NCI-H1092 (cell line): ENCODE measurements at regions not wholly inside any gene's neighbourhood (a gene's known extent, or its start where the extent isn't known, plus 50 kb on each side); places are given as distances from the start of the nearest gene placed in this dataset.
"Not testable (repeated sequence)": the region's sequence is repeated elsewhere in the genome, so short reads cannot be mapped to it uniquely, and the experiment has no call there.

Experiments used
- DNase-seq: peaks from one replicate; lab custom pipeline; 2025; lab: John Stamatoyannopoulos, UW

- DNase-seq: no peak
Measured at GRCh38 chr5:68024426-68024825, 191.1 kb upstream of the PIK3R1 start.

- no peak for DNase-seq
Measured at GRCh38 chr5:68021916-68022315, 193.6 kb upstream of the PIK3R1 start.

GRCh38 chr5:68021227-68021626 is 194.3 kb upstream of the PIK3R1 start:
- DNase-seq: no peak

GRCh38 chr5:68020461-68020969 is 195.0 kb upstream of the PIK3R1 start:
- DNase-seq: not testable (repeated sequence)

- no peak for DNase-seq
Measured at GRCh38 chr5:68015381-68016302, 199.9 kb upstream of the PIK3R1 start.

- DNase-seq: no peak
Measured at GRCh38 chr5:68012831-68013230, 202.7 kb upstream of the PIK3R1 start.

GRCh38 chr5:68012429-68012828 is 203.1 kb upstream of the PIK3R1 start:
- no peak for DNase-seq

GRCh38 chr5:68011801-68012200 is 203.8 kb upstream of the PIK3R1 start:
- DNase-seq: no peak

- DNase-seq: no peak
Measured at GRCh38 chr5:68011259-68011760, 204.2 kb upstream of the PIK3R1 start.

- DNase-seq: no peak
Measured at GRCh38 chr5:68010740-68011139, 204.8 kb upstream of the PIK3R1 start.

- DNase-seq: no peak
Measured at GRCh38 chr5:68007451-68007850, 208.1 kb upstream of the PIK3R1 start.

- DNase-seq: no peak
Measured at GRCh38 chr5:68002836-68003235, 212.7 kb upstream of the PIK3R1 start.

GRCh38 chr5:68000805-68001204 is 214.8 kb upstream of the PIK3R1 start:
- DNase-seq: no peak

- no peak for DNase-seq
Measured at GRCh38 chr5:67999391-67999790, 216.2 kb upstream of the PIK3R1 start.

GRCh38 chr5:67998709-67999261 is 216.8 kb upstream of the PIK3R1 start:
- DNase-seq: no peak

- DNase-seq: no peak
Measured at GRCh38 chr5:67997892-67998457, 217.6 kb upstream of the PIK3R1 start.

GRCh38 chr5:67997148-67997547 is 218.4 kb upstream of the PIK3R1 start:
- no peak for DNase-seq

GRCh38 chr5:67996596-67996995 is 219.0 kb upstream of the PIK3R1 start:
- no peak for DNase-seq

GRCh38 chr5:67992923-67993322 is 222.6 kb upstream of the PIK3R1 start:
- no peak for DNase-seq

- DNase-seq: no peak
Measured at GRCh38 chr5:67989456-67989855, 226.1 kb upstream of the PIK3R1 start.

- no peak for DNase-seq
Measured at GRCh38 chr5:67986761-67987160, 228.8 kb upstream of the PIK3R1 start.

- DNase-seq: no peak
Measured at GRCh38 chr5:67985686-67986387, 229.7 kb upstream of the PIK3R1 start.
